Adrenal gland (tissue), 9 donors: ENCODE measurements at regions not wholly inside any gene's neighbourhood (a gene's known extent, or its start where the extent isn't known, plus 50 kb on each side); places are given as distances from the start of the nearest gene placed in this dataset.

Experiments used
- DNase-seq, 7 donors: peaks; one replicate each; pipeline ENCODE4 v3.0.0-alpha.2; 2019 to 2020
- H3K27ac ChIP-seq, 5 donors: fragments of 200-600 bp; sonication (generic) in 4 of 5; 1 replicate in 3 of 5; 2 replicates in 2 of 5; pipeline versions ENCODE4 v1.5.1 to v1.8.0; 2016 to 2020; ENCODE audit warnings: mild to moderate bottlenecking in 1 of 5
- H3K27me3 ChIP-seq: fragments of 200-600 bp; 2 replicates; pipeline ENCODE4 v1.8.0; 2021
- H3K36me3 ChIP-seq, 2 donors: fragments of 200-600 bp; replicated peaks in 1 of 2; 1 replicate in 1 of 2; 2 replicates in 1 of 2; pipeline versions ENCODE4 v1.5.1 to v1.8.0; 2018 to 2022
- H3K4me1 ChIP-seq, 2 donors: fragments of 200-600 bp; replicated peaks in 1 of 2; 1 replicate in 1 of 2; 2 replicates in 1 of 2; pipeline versions ENCODE4 v1.5.1 to v1.8.0; 2018 to 2021
- H3K4me3 ChIP-seq, 4 donors: fragments of 200-600 bp; sonication (generic) in 3 of 4; one replicate each; pipeline ENCODE4 v1.5.1; 2016 to 2018
- H3K9me3 ChIP-seq, 3 donors: fragments of 200-600 bp; sonication (generic) in 1 of 3; replicated peaks in 1 of 3; 1 replicate in 2 of 3; 2 replicates in 1 of 3; pipeline versions ENCODE4 v1.5.1 to v1.8.0; 2016 to 2021
- POLR2A ChIP-seq, 2 donors: fragments of 450-650 bp; IDR thresholded peaks; one replicate each; pipeline ENCODE4 v1.6.1; 2017; ENCODE audit warnings: antibody characterized with exemption in 2 of 2, mild to moderate bottlenecking in 2 of 2, moderate library complexity in 1 of 2
- whole genome bisulfite sequencing, 4 donors: extraction: QIAGEN DNeasy Blood & Tissue Kit in 2 of 4; methylation state at CpG; one replicate each; pipeline versions ENCODE4 v1.1.5 to v1.1.7; 2013 to 2017; 5-methylcytosine and 5-hydroxymethylcytosine counted together
- intact Hi-C, 2 donors: fragments of 100-400 bp; cut with DNase I; formaldehyde crosslinking; loops; one replicate each; pipeline versions ENCODE4 v1.14.1 to v1.15.0; 2022 to 2023
- TF ChIP-seq, protein P1 (sequence below), 6 experiments: fragments of 450-650 bp in 4 of 6; fragments of 200-600 bp in 2 of 6; sonication (generic) in 1 of 6; IDR thresholded peaks; 1 replicate in 5 of 6; 2 replicates in 1 of 6; pipeline versions ENCODE4 v1.5.1 to v1.8.0; 2016 to 2021; ENCODE audit warnings: antibody characterized with exemption in 6 of 6, mild to moderate bottlenecking in 2 of 6, moderate library complexity in 1 of 6
- donor health status: healthy with polysubstance abuse.
- donor health status: Bipolar disorder and iron deficiency.
- donor health status: DM: yes; HTN: yes; CAD: no.
- donor health status: DM: no; HTN: no; CAD: no.
- donor health status: DM: no; HTN: no; CAD: no.

DNA sequence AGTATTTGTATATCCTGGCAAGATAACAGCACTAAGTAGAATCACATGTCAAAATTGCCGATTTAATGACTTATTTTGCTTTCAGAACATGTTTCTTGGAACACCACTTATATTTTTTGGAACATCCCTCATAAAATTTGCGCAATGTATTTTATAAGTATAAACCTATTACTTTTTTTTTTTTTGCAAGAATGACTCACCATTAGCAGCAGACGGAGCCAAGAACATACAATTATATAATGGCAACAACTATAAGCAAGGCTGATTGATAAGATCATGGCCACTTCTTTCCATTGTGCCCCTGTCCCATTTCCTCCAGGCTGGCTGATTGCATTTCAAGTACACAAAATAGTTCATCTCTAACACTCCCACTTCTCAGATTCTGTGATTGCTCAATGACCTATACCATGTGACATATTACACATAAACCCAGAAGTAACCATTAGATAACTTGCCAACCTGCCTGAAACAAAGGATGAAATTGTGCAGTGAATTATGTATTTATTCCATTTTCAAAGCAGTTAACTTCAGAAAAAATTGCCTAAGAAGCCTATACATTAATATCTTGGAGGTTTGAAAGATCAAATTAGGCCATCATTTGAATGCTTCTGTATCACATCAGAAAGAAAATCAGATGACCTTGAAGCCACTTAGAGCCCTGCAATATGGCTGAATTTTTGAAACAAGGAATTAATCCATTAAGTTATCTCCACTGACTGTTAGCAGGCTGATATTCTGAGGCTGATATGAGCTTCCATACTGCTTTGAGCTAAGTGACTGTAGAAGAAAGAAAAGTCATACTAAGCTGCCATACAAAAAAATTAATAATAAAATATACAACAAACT lies 77.8 kb upstream of the PRMT6 start:
- no peak for DNase-seq
- WGBS, 4 donors = 46 to 55% (median 53%) methylated on average over 3 of the region's 3 CpGs
- H3K4me3 ChIP-seq = no peak overlapping the region
- H3K27me3 ChIP-seq = no peaks in the 10 kb centered on the region
- H3K36me3 ChIP-seq = no peaks in the 10 kb centered on the region
- TF ChIP-seq POLR2A (IDR thresholded peaks at IDR 0.05) = no peak
- TF ChIP-seq, protein P1, sequence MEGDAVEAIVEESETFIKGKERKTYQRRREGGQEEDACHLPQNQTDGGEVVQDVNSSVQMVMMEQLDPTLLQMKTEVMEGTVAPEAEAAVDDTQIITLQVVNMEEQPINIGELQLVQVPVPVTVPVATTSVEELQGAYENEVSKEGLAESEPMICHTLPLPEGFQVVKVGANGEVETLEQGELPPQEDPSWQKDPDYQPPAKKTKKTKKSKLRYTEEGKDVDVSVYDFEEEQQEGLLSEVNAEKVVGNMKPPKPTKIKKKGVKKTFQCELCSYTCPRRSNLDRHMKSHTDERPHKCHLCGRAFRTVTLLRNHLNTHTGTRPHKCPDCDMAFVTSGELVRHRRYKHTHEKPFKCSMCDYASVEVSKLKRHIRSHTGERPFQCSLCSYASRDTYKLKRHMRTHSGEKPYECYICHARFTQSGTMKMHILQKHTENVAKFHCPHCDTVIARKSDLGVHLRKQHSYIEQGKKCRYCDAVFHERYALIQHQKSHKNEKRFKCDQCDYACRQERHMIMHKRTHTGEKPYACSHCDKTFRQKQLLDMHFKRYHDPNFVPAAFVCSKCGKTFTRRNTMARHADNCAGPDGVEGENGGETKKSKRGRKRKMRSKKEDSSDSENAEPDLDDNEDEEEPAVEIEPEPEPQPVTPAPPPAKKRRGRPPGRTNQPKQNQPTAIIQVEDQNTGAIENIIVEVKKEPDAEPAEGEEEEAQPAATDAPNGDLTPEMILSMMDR (IDR thresholded peaks at IDR 0.05) = no peak
- intact Hi-C loops = no loop called here
- H3K9me3 ChIP-seq = no peaks in the 10 kb centered on the region
- no peaks in the 10 kb centered on the region for H3K4me1 ChIP-seq
- no peak overlapping the region for H3K27ac ChIP-seq

DNA sequence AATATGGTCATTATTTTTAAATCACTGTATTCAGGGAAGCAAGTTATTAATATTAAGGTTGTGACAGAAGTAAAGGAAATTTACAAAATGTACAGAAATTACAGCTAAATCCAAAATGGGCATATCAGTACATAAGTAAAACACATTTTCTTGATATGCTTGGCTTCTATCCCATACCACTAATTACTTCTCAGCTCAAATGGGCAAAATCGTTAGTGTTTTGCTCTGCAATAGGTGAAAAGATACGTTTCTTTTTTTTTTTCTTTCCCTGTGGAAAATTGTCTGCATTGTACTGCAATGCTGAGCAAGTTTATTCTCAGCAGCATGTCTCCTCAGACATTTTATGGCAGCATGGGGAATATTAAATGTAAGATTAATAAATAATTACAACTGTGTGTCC lies 77.1 kb upstream of the PRMT6 start:
- H3K4me1 ChIP-seq = no peaks in the 10 kb centered on the region
- H3K27me3 ChIP-seq = no peaks in the 10 kb centered on the region
- H3K9me3 ChIP-seq = no peaks in the 10 kb centered on the region
- DNase-seq = no peak
- TF ChIP-seq, protein P1 (IDR thresholded peaks at IDR 0.05) = no peak
- no peak for TF ChIP-seq POLR2A (IDR thresholded peaks at IDR 0.05)
- WGBS, 4 donors = 59 to 72% (median 60%) methylated on average over 2 of the region's 2 CpGs
- H3K36me3 ChIP-seq = no peaks in the 10 kb centered on the region
- no peak overlapping the region for H3K27ac ChIP-seq
- no peak overlapping the region for H3K4me3 ChIP-seq
- intact Hi-C loops = no loop called here

DNA sequence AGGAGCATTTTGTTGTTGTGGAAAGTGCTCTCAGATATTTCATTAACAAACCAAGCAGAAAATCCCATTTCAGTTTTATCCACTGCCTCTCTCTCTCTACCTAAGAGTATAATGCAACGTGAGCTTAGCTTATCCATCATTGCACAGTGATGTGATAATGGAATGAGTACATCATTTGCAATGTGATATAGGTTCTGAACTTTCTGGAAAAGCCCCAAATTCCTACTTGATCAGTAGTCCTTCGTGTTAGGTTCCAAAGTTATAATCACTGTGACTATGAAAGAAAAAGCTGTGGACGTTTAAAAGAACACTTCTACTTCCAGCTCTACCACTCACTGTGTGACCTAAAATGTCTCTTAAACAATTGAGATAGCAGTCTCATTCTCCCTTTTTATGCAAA lies 76.4 kb upstream of the PRMT6 start:
- Histone ChIP-seq H3K4me1 (no peaks in the 10 kb centered on the region), H3K27ac (no peak overlapping the region), H3K27me3 (no peaks in the 10 kb centered on the region), H3K4me3 (no peak overlapping the region), H3K36me3 (no peaks in the 10 kb centered on the region), H3K9me3 (no peaks in the 10 kb centered on the region)
- no peak for DNase-seq
- intact Hi-C loops = no loop called here
- TF ChIP-seq, protein P1 (IDR thresholded peaks at IDR 0.05) = no peak
- TF ChIP-seq POLR2A (IDR thresholded peaks at IDR 0.05) = no peak
- WGBS, 4 donors = 40 to 72% (median 61%) methylated on average over 3 of the region's 3 CpGs

DNA sequence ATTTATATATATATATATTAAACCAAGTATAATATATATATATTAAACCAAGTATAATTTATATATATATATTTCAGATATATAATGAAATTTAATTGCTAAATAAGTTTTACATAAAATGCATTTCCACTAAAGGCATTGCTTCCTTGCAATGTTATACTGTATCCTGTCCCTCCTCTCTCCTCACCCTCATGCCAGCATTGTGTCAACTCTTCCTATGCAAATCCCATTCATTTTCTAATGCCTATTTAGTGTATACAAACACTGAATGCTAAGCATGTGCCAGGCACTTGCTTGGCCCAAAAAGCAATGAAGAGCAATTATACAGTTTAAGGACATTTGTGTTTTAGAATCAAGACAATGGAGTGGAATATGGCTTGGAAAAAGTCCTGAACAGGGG lies 71.7 kb upstream of the PRMT6 start:
- intact Hi-C loops = no loop called here
- H3K27me3 ChIP-seq = no peaks in the 10 kb centered on the region
- no peaks in the 10 kb centered on the region for H3K9me3 ChIP-seq
- no peak for TF ChIP-seq POLR2A (IDR thresholded peaks at IDR 0.05)
- TF ChIP-seq, protein P1 (IDR thresholded peaks at IDR 0.05) = no peak
- no peak for DNase-seq
- no peak overlapping the region for H3K27ac ChIP-seq
- H3K36me3 ChIP-seq = no peaks in the 10 kb centered on the region
- no peak overlapping the region for H3K4me3 ChIP-seq
- no peaks in the 10 kb centered on the region for H3K4me1 ChIP-seq
